ENCODE measurements at regions not wholly inside any gene's neighbourhood (a gene's known extent, or its start where the extent isn't known, plus 50 kb on each side); places are given as distances from the start of the nearest gene placed in this dataset.

- no peak for TF ChIP-seq TAF1 (IDR thresholded peaks at IDR 0.05; ENCODE audit: borderline replicate concordance, low read depth, low read length)
- TF ChIP-seq POLR2A (IDR thresholded peaks at IDR 0.05; ENCODE audit: low read depth, low read length), result no peak
- no peak for TF ChIP-seq POLR2AphosphoS5 (IDR thresholded peaks at IDR 0.05; ENCODE audit: low read depth, low read length)
- FAIRE-seq, result no peak
Measured at GRCh38 chr1:209062081-209062620, 521.4 kb upstream of the CAMK1G start.

GRCh38 chr1:209062863-209063262 lies 520.7 kb upstream of the CAMK1G start:
- TF ChIP-seq POLR2AphosphoS5 (IDR thresholded peaks at IDR 0.05; ENCODE audit: low read depth, low read length) (no peak), TAF1 (IDR thresholded peaks at IDR 0.05; ENCODE audit: borderline replicate concordance, low read depth, low read length) (no peak), POLR2A (IDR thresholded peaks at IDR 0.05; ENCODE audit: low read depth, low read length) (no peak)
- FAIRE-seq, result peak; percentile 77
- no peak for DNase-seq (ENCODE audit: insufficient read length)

More at GRCh38 chr1:209062081-209062620, 521.4 kb upstream of the CAMK1G start:
- no peak for DNase-seq (ENCODE audit: insufficient read length)

- DNase-seq (ENCODE audit: insufficient read length) (no peak), FAIRE-seq (peak; percentile 84)
- TF ChIP-seq POLR2A (IDR thresholded peaks at IDR 0.05; ENCODE audit: low read depth, low read length) (no peak), TAF1 (IDR thresholded peaks at IDR 0.05; ENCODE audit: borderline replicate concordance, low read depth, low read length) (no peak), POLR2AphosphoS5 (IDR thresholded peaks at IDR 0.05; ENCODE audit: low read depth, low read length) (no peak)
Measured at GRCh38 chr1:209063767-209064659, 519.5 kb upstream of the CAMK1G start.

GRCh38 chr1:209064850-209065706 lies 518.4 kb upstream of the CAMK1G start:
- no peak for FAIRE-seq
- DNase-seq (ENCODE audit: insufficient read length), result no peak
- TF ChIP-seq TAF1 (IDR thresholded peaks at IDR 0.05; ENCODE audit: borderline replicate concordance, low read depth, low read length), result no peak
- TF ChIP-seq POLR2AphosphoS5 (IDR thresholded peaks at IDR 0.05; ENCODE audit: low read depth, low read length), result no peak
- TF ChIP-seq POLR2A (IDR thresholded peaks at IDR 0.05; ENCODE audit: low read depth, low read length), result no peak

- DNase-seq (ENCODE audit: insufficient read length) (no peak), FAIRE-seq (no peak)
- TF ChIP-seq POLR2A (IDR thresholded peaks at IDR 0.05; ENCODE audit: low read depth, low read length) (no peak), TAF1 (IDR thresholded peaks at IDR 0.05; ENCODE audit: borderline replicate concordance, low read depth, low read length) (no peak), POLR2AphosphoS5 (IDR thresholded peaks at IDR 0.05; ENCODE audit: low read depth, low read length) (no peak)
Measured at GRCh38 chr1:209072481-209072880, 511.0 kb upstream of the CAMK1G start.

- DNase-seq (ENCODE audit: insufficient read length) (no peak), FAIRE-seq (no peak)
- no peak for TF ChIP-seq TAF1 (IDR thresholded peaks at IDR 0.05; ENCODE audit: borderline replicate concordance, low read depth, low read length)
- no peak for TF ChIP-seq POLR2AphosphoS5 (IDR thresholded peaks at IDR 0.05; ENCODE audit: low read depth, low read length)
- TF ChIP-seq POLR2A (IDR thresholded peaks at IDR 0.05; ENCODE audit: low read depth, low read length), result no peak
Measured at GRCh38 chr1:209073879-209074278, 509.6 kb upstream of the CAMK1G start.

- FAIRE-seq (no peak), DNase-seq (ENCODE audit: insufficient read length) (no peak)
- TF ChIP-seq POLR2A (IDR thresholded peaks at IDR 0.05; ENCODE audit: low read depth, low read length) (no peak), POLR2AphosphoS5 (IDR thresholded peaks at IDR 0.05; ENCODE audit: low read depth, low read length) (no peak), TAF1 (IDR thresholded peaks at IDR 0.05; ENCODE audit: borderline replicate concordance, low read depth, low read length) (no peak)
Measured at GRCh38 chr1:209074575-209075250, 508.8 kb upstream of the CAMK1G start.

- DNase-seq (ENCODE audit: insufficient read length), result no peak
Measured at GRCh38 chr1:209076688-209077087, 506.8 kb upstream of the CAMK1G start.

GRCh38 chr1:209080170-209080781 lies 503.2 kb upstream of the CAMK1G start:
- DNase-seq (ENCODE audit: insufficient read length) (no peak), FAIRE-seq (no peak)

More at GRCh38 chr1:209076688-209077087, 506.8 kb upstream of the CAMK1G start:
- FAIRE-seq, result peak; percentile 84
- TF ChIP-seq POLR2AphosphoS5 (IDR thresholded peaks at IDR 0.05; ENCODE audit: low read depth, low read length) (no peak), TAF1 (IDR thresholded peaks at IDR 0.05; ENCODE audit: borderline replicate concordance, low read depth, low read length) (no peak), POLR2A (IDR thresholded peaks at IDR 0.05; ENCODE audit: low read depth, low read length) (no peak)

GRCh38 chr1:209086486-209087192 lies 496.9 kb upstream of the CAMK1G start:
- FAIRE-seq (peak; percentile 90), DNase-seq (ENCODE audit: insufficient read length) (no peak)
- no peak for TF ChIP-seq POLR2A (IDR thresholded peaks at IDR 0.05; ENCODE audit: low read depth, low read length)
- TF ChIP-seq POLR2AphosphoS5 (IDR thresholded peaks at IDR 0.05; ENCODE audit: low read depth, low read length), result no peak
- TF ChIP-seq TAF1 (IDR thresholded peaks at IDR 0.05; ENCODE audit: borderline replicate concordance, low read depth, low read length), result no peak

More at GRCh38 chr1:209080170-209080781, 503.2 kb upstream of the CAMK1G start:
- TF ChIP-seq TAF1 (IDR thresholded peaks at IDR 0.05; ENCODE audit: borderline replicate concordance, low read depth, low read length), result no peak
- no peak for TF ChIP-seq POLR2AphosphoS5 (IDR thresholded peaks at IDR 0.05; ENCODE audit: low read depth, low read length)
- TF ChIP-seq POLR2A (IDR thresholded peaks at IDR 0.05; ENCODE audit: low read depth, low read length), result no peak

All from GM12892 (cell line).